Fibroblast of lung (primary cell): ENCODE measurements at regions not wholly inside any gene's neighbourhood (a gene's known extent, or its start where the extent isn't known, plus 50 kb on each side); places are given as distances from the start of the nearest gene placed in this dataset.

Experiments used
- CTCF ChIP-seq, 2 donors: IDR thresholded peaks in 1 of 2; conservative IDR thresholded peaks in 1 of 2; 1 replicate in 1 of 2; 2 replicates in 1 of 2; pipeline ENCODE4 v1.5.1; 2011 to 2012; ENCODE audit warnings: low read length in 2 of 2, control low read depth in 1 of 2, inconsistent platforms in 1 of 2, low read depth in 1 of 2, mild to moderate bottlenecking in 1 of 2
- EZH2 ChIP-seq: IDR thresholded peaks from 2 replicates; pipeline ENCODE4 v1.5.1; 2012; ENCODE audit warnings: low read length, control low read depth, mild to moderate bottlenecking; ENCODE audit errors: missing control alignments

GRCh38 chr3:13213490-13213889 lies 140.3 kb upstream of the IQSEC1 start:
- TF ChIP-seq CTCF (conservative IDR thresholded peaks at IDR 0.05 in 1 of 2, IDR thresholded peaks at IDR 0.05 in 1 of 2; ENCODE audit: low read depth in 1 of 2, low read length in 2 of 2) = no peak
- no peak for TF ChIP-seq EZH2
